WTC11 (cell line): ENCODE measurements at regions not wholly inside any gene's neighbourhood (a gene's known extent, or its start where the extent isn't known, plus 50 kb on each side); places are given as distances from the start of the nearest gene placed in this dataset.

ENCODE experiments used
- CTCF ChIP-seq: fragments of 200-600 bp; IDR thresholded peaks from 2 replicates; pipeline ENCODE4 v1.8.0; 2022; ENCODE audit warnings: antibody characterized with exemption
- TEAD4 ChIP-seq: sonication (generic); formaldehyde crosslinking; IDR thresholded peaks from 2 replicates; pipeline ENCODE4 v1.8.0; 2022; ENCODE audit warnings: mild to moderate bottlenecking, missing genetic modification reagents
- TF ChIP-seq, protein P1 (sequence below): sonication (generic); formaldehyde crosslinking; IDR thresholded peaks from 2 replicates; pipeline ENCODE4 v1.8.1; 2023; ENCODE audit warnings: mild to moderate bottlenecking, missing genetic modification reagents, borderline replicate concordance

GRCh38 chr4:162969194-162969593 lies 197.5 kb downstream of the NAF1 start:
- TF ChIP-seq CTCF (no peak), TEAD4 (no peak)
- TF ChIP-seq, protein P1, sequence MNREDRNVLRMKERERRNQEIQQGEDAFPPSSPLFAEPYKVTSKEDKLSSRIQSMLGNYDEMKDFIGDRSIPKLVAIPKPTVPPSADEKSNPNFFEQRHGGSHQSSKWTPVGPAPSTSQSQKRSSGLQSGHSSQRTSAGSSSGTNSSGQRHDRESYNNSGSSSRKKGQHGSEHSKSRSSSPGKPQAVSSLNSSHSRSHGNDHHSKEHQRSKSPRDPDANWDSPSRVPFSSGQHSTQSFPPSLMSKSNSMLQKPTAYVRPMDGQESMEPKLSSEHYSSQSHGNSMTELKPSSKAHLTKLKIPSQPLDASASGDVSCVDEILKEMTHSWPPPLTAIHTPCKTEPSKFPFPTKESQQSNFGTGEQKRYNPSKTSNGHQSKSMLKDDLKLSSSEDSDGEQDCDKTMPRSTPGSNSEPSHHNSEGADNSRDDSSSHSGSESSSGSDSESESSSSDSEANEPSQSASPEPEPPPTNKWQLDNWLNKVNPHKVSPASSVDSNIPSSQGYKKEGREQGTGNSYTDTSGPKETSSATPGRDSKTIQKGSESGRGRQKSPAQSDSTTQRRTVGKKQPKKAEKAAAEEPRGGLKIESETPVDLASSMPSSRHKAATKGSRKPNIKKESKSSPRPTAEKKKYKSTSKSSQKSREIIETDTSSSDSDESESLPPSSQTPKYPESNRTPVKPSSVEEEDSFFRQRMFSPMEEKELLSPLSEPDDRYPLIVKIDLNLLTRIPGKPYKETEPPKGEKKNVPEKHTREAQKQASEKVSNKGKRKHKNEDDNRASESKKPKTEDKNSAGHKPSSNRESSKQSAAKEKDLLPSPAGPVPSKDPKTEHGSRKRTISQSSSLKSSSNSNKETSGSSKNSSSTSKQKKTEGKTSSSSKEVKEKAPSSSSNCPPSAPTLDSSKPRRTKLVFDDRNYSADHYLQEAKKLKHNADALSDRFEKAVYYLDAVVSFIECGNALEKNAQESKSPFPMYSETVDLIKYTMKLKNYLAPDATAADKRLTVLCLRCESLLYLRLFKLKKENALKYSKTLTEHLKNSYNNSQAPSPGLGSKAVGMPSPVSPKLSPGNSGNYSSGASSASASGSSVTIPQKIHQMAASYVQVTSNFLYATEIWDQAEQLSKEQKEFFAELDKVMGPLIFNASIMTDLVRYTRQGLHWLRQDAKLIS (CRISPR knock-in tag): no peak
